WI38 (cell line): ENCODE measurements at regions not wholly inside any gene's neighbourhood (a gene's known extent, or its start where the extent isn't known, plus 50 kb on each side); places are given as distances from the start of the nearest gene placed in this dataset.

Experiments used
- H3K4me3 ChIP-seq: 2 replicates; pipeline ENCODE4 v1.5.1; 2011; ENCODE audit warnings: low read depth, mild to moderate bottlenecking, control low read depth, low read length
- CTCF ChIP-seq: IDR thresholded peaks from 2 replicates; pipeline ENCODE4 v1.5.1; 2012; ENCODE audit warnings: low read depth, mild to moderate bottlenecking, control low read depth, low read length

DNA sequence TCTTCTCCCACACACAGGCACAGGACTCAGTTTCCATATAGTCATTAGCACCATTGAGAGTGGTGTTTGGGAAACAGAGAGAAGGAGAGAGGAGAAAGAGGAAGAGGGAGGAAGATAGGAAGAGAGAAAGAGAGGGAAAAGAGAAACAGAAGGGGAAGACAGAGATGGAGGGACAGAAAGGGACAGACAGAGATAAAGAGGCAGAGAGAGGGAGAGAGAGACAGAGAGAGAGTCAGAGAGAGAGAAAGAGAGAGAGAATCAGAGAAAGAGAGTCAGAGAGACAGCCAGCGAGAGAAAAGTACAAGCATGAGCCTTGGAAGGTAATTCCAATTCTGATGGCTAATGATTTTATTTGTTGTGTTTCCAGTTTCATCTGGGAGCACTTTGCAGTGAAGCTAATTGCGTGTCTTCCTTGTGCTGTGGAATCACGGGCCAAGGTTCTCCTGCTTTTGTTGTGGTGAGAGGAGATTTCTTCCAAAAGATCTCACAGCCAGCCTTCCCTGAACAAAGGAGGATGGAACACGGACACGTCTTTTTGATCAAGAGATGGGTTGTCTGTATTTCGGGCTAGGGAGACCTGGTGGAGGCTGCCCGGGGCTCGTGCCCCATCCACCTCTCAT lies 153.6 kb upstream of the TWIST2 start:
- H3K4me3 ChIP-seq, result no peak overlapping the region
- TF ChIP-seq CTCF, result no peak

DNA sequence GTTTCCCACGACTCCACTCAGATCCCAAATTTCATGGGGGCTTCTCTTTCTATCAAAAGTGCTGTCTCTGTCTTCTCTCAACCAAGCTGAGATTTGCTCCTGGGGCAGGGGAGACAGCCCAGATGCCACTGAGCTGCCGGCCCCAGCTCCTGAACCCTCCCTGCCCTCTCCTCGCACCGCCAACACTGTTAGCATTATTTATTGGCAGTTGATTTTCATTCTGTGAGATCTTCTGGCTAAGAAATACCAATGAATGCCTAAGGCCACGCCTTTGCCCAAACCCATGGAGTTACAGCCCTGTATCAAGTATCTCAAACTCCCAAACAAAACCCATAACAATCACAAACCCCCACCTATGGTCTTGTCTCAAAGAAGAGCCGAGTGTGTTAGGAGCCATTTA lies 153.0 kb upstream of the TWIST2 start:
- TF ChIP-seq CTCF, result no peak
- H3K4me3 ChIP-seq, result no peak overlapping the region

- no peak for TF ChIP-seq CTCF
- H3K4me3 ChIP-seq, result no peak overlapping the region
These were observed 152.3 kb upstream of the TWIST2 start for GRCh38 chr2:238695538-238695937.

DNA sequence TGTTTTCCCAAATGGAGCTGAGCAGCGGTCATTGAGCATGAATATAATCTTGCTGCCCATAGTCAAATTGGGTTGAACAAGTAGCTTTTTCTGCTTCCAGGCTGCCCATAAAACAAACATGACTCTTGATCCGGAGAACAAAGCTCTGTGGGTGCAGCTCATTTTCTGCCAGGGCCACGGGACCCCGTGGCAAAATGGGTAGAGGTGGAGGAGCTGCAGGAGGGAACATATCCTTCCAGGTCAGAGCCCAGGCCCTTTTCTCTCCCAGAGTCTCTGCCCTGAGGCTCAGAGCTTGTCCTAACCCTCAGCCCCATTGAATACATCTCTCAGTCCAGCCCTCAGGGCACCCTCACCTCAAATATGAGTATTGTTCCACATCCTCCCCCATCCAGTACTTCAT lies 151.6 kb upstream of the TWIST2 start:
- no peak overlapping the region for H3K4me3 ChIP-seq
- no peak for TF ChIP-seq CTCF

GRCh38 chr2:238696786-238697185 lies 151.1 kb upstream of the TWIST2 start:
- H3K4me3 ChIP-seq, result no peak overlapping the region
- no peak for TF ChIP-seq CTCF

DNA sequence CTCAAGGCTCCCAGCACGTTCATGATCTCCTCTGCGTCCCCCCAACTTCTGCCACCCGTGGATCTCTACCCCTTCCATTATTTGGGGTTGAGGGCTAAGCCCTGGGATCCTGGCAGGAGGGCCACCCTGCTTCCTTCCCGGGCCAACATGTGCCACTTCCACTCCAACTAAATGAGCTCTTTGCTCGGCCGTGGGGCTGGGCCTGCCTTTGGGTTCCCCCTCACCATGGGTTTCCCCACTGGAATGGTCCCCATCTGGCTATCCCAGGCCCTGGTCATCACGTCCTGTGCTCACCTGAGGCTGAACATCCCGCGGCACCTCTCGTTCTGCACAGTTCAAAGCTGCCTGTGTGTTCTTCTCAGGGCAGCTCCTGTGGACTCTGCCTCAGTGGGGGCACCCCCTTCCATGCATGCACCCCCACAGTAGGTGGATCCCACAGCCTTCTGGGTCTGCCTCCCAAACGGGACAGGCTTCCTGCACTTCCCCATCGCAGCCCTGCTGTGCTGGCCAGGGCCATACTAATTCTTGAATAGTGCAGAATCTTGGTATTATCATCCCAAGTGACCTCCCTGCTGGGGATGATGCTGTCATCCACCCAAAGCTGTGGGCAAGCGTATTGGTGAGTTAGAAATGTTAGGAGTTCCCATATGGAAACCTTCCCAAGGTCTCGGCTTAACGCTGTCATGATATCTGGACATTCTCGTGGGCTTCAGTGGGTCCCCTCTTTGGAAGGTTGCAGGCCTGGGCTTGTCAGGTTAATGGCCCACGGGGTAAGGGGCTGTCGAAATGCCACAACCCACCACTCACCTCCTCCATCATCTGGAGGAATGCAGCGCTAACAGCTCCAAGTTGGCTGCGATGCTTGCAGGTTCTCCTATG lies 150.5 kb upstream of the TWIST2 start:
- TF ChIP-seq CTCF, result no peak
- no peak overlapping the region for H3K4me3 ChIP-seq

DNA sequence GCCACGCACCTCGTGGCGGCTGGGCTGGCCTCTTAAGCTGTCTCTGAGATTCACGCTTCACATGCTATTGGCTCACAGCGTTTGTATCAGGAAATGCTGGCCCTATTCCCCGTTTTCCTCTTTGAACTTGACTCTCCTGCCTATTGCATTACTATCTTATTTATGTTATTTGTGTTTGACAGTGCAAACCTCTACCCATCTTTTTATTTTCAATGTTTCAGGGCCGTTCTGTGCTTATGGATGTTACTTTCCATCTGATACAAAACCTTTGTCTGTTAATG lies 149.9 kb upstream of the TWIST2 start:
- TF ChIP-seq CTCF, result no peak
- no peak overlapping the region for H3K4me3 ChIP-seq
